Smooth muscle cell (in vitro differentiated cells): ENCODE measurements at regions not wholly inside any gene's neighbourhood (a gene's known extent, or its start where the extent isn't known, plus 50 kb on each side); places are given as distances from the start of the nearest gene placed in this dataset.
"Not testable (repeated sequence)": the region's sequence is repeated elsewhere in the genome, so short reads cannot be mapped to it uniquely, and the experiment has no call there.

Experiments used
- DNase-seq: peaks from one replicate; lab custom pipeline; 2025; ENCODE audit not compliant: unreplicated experiment; lab: John Stamatoyannopoulos, UW
- H2AFZ ChIP-seq: fragments of 200-600 bp; sonication (generic); 2 replicates; pipeline ENCODE4 v1.6.0; 2016; ENCODE audit warnings: antibody characterized with exemption, low read depth, mild to moderate bottlenecking
- H3F3A ChIP-seq: fragments of 200-600 bp; sonication (generic); 2 replicates; pipeline ENCODE4 v1.6.0; 2017; ENCODE audit warnings: antibody characterized with exemption, low read depth
- H3K27ac ChIP-seq: fragments of 200-600 bp; sonication (generic); 2 replicates; pipeline ENCODE4 v1.5.1; 2016; ENCODE audit warnings: low read depth, mild to moderate bottlenecking
- H3K27me3 ChIP-seq: fragments of 200-600 bp; sonication (generic); 2 replicates; pipeline ENCODE4 v1.6.1; 2016; ENCODE audit warnings: low read depth, mild to moderate bottlenecking
- H3K36me3 ChIP-seq: fragments of 200-600 bp; sonication (generic); 2 replicates; pipeline ENCODE4 v1.5.1; 2016; ENCODE audit warnings: low read depth
- H3K4me1 ChIP-seq: fragments of 200-600 bp; sonication (generic); 2 replicates; pipeline ENCODE4 v1.5.1; 2016; ENCODE audit warnings: low read depth
- H3K4me2 ChIP-seq: fragments of 200-600 bp; sonication (generic); 2 replicates; pipeline ENCODE4 v1.6.0; 2016; ENCODE audit warnings: mild to moderate bottlenecking
- H3K4me3 ChIP-seq: fragments of 200-600 bp; sonication (generic); 2 replicates; pipeline ENCODE4 v1.5.1; 2016; ENCODE audit warnings: mild to moderate bottlenecking
- H3K79me2 ChIP-seq: fragments of 200-600 bp; sonication (generic); 2 replicates; pipeline ENCODE4 v1.6.0; 2016; ENCODE audit warnings: low read depth, mild to moderate bottlenecking
- H3K9ac ChIP-seq: fragments of 200-600 bp; sonication (generic); 2 replicates; pipeline ENCODE4 v1.6.0; 2016; ENCODE audit warnings: low read depth
- H3K9me3 ChIP-seq: fragments of 200-600 bp; sonication (generic); replicated peaks from 2 replicates; pipeline ENCODE4 v1.5.1; 2016; ENCODE audit warnings: low read depth
- H4K20me1 ChIP-seq: fragments of 200-600 bp; sonication (generic); 2 replicates; pipeline ENCODE4 v1.6.0; 2016; ENCODE audit warnings: low read depth
- CTCF ChIP-seq: fragments of 200-600 bp; sonication (generic); IDR thresholded peaks from 2 replicates; pipeline ENCODE4 v1.5.1; 2017; ENCODE audit warnings: borderline replicate concordance, mild to moderate bottlenecking, antibody characterized with exemption; ENCODE audit not compliant: insufficient read depth, poor library complexity, severe bottlenecking
- WGBS: methylation state at CpG from one replicate; pipeline ENCODE4 v1.1.7; 2016; ENCODE audit warnings: low lambda C conversion rate; 5-methylcytosine and 5-hydroxymethylcytosine counted together

GRCh38 chr1:245102149-245102548 is 52.6 kb upstream of the KIF26B start:
- not testable (repeated sequence) for H2AFZ ChIP-seq, H3F3A ChIP-seq, H3K27ac ChIP-seq, H3K4me2 ChIP-seq, DNase-seq, H3K4me1 ChIP-seq, H4K20me1 ChIP-seq, H3K27me3 ChIP-seq, H3K9ac ChIP-seq, H3K4me3 ChIP-seq, H3K9me3 ChIP-seq, H3K36me3 ChIP-seq, H3K79me2 ChIP-seq
- WGBS: 97% methylated on average over 6 of the region's 6 CpGs

- no peak overlapping the region for H3K27ac ChIP-seq
- no peak overlapping the region for H3K4me2 ChIP-seq
- H3K9me3 ChIP-seq: no peaks in the 10 kb centered on the region
- H3K79me2 ChIP-seq: no peaks in the 10 kb centered on the region
- no peaks in the 10 kb centered on the region for H3K4me1 ChIP-seq
- WGBS: 86% methylated on average over 8 of the region's 8 CpGs
- no peaks in the 10 kb centered on the region for H4K20me1 ChIP-seq
- no peaks in the 10 kb centered on the region for H3K36me3 ChIP-seq
- no peak for DNase-seq
- TF ChIP-seq CTCF: no peak
- no peaks in the 10 kb centered on the region for H3F3A ChIP-seq
- no peak overlapping the region for H3K9ac ChIP-seq
- H3K4me3 ChIP-seq: no peak overlapping the region
- no peak overlapping the region for H2AFZ ChIP-seq
- H3K27me3 ChIP-seq: no peaks in the 10 kb centered on the region
Measured at GRCh38 chr1:245099401-245099800, 55.4 kb upstream of the KIF26B start.

GRCh38 chr1:245098924-245099323 is 55.9 kb upstream of the KIF26B start:
- Histone ChIP-seq H2AFZ (no peak overlapping the region), H3K9ac (no peak overlapping the region), H3K4me3 (no peak overlapping the region), H4K20me1 (no peaks in the 10 kb centered on the region), H3F3A (no peaks in the 10 kb centered on the region), H3K36me3 (no peaks in the 10 kb centered on the region), H3K4me1 (no peaks in the 10 kb centered on the region), H3K27ac (no peak overlapping the region), H3K27me3 (no peaks in the 10 kb centered on the region), H3K4me2 (no peak overlapping the region), H3K79me2 (no peaks in the 10 kb centered on the region), H3K9me3 (no peaks in the 10 kb centered on the region)
- no peak for DNase-seq
- 96% methylated on average over 6 of the region's 6 CpGs for WGBS
- TF ChIP-seq CTCF: no peak

- H3K4me1 ChIP-seq: peaks cover 13% of the 10 kb centered on the region
- H4K20me1 ChIP-seq: no peaks in the 10 kb centered on the region
- no peaks in the 10 kb centered on the region for H3K9me3 ChIP-seq
- no peak for TF ChIP-seq CTCF
- no peak overlapping the region for H3K4me2 ChIP-seq
- no peaks in the 10 kb centered on the region for H3K36me3 ChIP-seq
- no peaks in the 10 kb centered on the region for H3K27me3 ChIP-seq
- WGBS: 95% methylated on average over 5 of the region's 5 CpGs
- peaks cover 16% of the 10 kb centered on the region for H3F3A ChIP-seq
- H3K27ac ChIP-seq: no peak overlapping the region
- no peak for DNase-seq
- H3K4me3 ChIP-seq: no peak overlapping the region
- no peak overlapping the region for H3K9ac ChIP-seq
- H3K79me2 ChIP-seq: no peaks in the 10 kb centered on the region
- H2AFZ ChIP-seq: no peak overlapping the region
Measured at GRCh38 chr1:245096311-245097066, 58.3 kb upstream of the KIF26B start.
